HG03575 (cell line): ENCODE measurements at regions not wholly inside any gene's neighbourhood (a gene's known extent, or its start where the extent isn't known, plus 50 kb on each side); places are given as distances from the start of the nearest gene placed in this dataset.

Source experiments
- ATAC-seq: cut with Tn5 transposase; IDR thresholded peaks from one replicate; pipeline ENCODE4 v1.9.1; 2021; ENCODE audit not compliant: unreplicated experiment, insufficient number of reproducible peaks, low FRiP score; ENCODE audit errors: extremely low read depth

DNA sequence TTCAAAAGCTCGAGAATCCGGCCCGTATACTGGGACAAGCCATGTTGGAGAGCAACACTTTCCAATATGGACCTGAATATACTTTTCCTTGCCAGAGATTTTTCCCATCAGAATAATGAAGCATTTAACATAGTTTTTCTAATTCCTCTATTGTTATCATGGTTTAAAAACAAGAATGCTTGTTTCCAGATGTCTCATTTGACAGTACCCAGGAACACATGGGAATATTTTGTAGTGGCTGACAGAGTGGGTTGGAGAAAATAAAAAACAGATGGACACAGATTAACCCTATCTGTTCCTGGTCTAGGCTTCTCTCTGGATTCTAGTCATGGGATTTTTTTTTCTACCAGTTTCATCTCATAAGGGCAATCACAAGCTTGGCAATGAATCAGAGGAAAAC, 164.8 kb upstream of the CEP162 start:
- no peak for ATAC-seq

- ATAC-seq, result no peak
These were observed 163.4 kb upstream of the CEP162 start for GRCh38 chr6:84390851-84391250.

- ATAC-seq, result no peak
These were observed 162.9 kb upstream of the CEP162 start for GRCh38 chr6:84390334-84390733.

GRCh38 chr6:84379142-84379541, 151.7 kb upstream of the CEP162 start:
- no peak for ATAC-seq

GRCh38 chr6:84372290-84372689, 144.8 kb upstream of the CEP162 start:
- ATAC-seq, result no peak

DNA sequence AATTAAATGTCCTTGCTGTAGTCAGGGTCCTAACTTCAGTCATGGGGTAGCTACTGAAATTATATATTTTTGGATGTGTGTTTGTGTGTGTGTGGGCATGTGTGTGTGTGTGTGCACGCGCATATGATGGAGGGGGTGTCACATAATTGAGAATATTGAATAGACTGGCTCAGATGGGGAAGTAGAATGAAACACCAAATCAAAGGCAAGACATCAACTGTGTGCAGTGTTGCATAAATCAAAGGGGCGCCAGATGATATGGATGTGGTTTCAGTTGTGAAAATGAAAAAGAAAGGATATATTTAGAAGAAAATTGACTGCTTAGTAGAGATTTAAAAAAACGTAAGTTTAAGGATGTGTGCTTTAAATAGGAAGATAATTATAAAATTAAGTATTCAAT, 144.2 kb upstream of the CEP162 start:
- no peak for ATAC-seq

- ATAC-seq, result no peak
These were observed 134.9 kb upstream of the CEP162 start for GRCh38 chr6:84362193-84362821.

DNA sequence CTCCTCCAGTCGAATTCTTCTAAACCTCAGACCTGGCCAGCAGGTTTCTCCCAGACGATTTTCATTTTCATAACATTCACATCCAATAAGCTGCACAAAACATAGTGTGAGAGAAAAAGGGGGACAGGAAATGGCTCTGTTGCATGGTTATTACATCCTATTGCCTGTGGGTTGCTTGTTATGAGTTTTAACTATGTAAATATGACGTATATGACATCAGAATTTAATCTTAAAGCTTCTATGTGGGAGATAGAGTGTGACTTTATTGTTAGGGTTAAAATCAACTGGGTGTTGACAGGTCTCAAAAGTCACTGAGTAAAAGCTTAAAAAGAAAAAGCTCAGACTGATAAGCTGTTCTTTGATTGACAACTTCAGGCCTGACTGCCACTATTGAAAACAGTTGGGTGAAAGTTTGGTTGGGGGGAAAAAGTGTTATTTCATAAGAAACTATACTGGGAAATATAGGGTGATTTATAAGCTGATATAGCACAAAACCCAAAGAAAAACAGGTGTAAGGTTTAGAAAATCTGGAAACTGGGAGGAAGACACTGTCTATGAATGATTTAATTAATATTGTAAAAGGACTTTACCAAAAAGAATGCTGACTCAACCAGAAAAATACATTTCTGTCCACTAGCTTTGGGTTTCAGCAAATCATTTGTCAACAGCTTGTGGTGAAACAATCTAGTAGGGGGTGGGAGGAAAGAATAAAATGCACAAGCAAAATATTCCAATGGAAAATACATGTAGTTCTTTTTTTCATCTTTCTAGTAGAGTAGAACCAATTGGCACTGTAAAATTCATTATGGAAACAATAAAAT, 134.1 kb upstream of the CEP162 start:
- ATAC-seq, result no peak

- no peak for ATAC-seq
These were observed 132.6 kb upstream of the CEP162 start for GRCh38 chr6:84360039-84360438.

- ATAC-seq, result no peak
These were observed 131.1 kb upstream of the CEP162 start for GRCh38 chr6:84358581-84358980.

DNA sequence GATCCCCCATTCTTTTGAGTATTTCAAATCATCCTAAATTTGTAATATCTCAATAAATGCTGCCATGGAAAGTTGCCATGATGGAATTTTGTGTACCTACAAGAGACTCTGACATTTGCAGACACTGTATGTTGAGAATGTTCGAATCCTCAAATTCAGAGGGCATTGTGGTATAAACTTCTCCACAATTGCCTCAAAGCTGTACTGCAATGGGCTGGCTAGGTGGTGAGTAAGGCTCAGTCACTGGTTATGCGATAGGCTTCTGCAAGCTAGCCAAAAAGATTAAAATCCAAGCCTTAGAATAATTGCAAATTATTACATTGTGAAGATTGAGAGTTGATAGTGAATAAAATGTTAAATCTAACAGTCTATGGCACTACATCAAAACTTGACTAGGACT, 130.2 kb upstream of the CEP162 start:
- ATAC-seq, result no peak

DNA sequence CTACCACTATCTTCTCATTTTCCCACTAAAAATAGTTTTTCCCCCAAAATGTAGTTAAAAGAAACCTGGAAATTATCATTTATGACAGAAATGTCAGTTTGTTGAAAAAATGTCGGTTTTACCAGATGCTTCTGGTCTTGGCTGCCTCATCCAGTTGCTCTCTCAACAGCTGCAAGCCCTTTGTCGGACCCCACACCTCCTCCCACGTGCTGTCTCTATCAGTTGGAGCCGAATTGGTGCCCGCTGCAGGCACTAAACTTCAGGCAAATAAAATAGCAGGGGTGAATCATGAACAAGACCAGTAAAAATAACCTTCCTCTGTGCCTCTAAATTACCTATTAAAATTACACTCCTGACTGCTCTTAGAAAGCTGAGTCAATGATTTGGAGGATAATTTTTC, 129.5 kb upstream of the CEP162 start:
- no peak for ATAC-seq

DNA sequence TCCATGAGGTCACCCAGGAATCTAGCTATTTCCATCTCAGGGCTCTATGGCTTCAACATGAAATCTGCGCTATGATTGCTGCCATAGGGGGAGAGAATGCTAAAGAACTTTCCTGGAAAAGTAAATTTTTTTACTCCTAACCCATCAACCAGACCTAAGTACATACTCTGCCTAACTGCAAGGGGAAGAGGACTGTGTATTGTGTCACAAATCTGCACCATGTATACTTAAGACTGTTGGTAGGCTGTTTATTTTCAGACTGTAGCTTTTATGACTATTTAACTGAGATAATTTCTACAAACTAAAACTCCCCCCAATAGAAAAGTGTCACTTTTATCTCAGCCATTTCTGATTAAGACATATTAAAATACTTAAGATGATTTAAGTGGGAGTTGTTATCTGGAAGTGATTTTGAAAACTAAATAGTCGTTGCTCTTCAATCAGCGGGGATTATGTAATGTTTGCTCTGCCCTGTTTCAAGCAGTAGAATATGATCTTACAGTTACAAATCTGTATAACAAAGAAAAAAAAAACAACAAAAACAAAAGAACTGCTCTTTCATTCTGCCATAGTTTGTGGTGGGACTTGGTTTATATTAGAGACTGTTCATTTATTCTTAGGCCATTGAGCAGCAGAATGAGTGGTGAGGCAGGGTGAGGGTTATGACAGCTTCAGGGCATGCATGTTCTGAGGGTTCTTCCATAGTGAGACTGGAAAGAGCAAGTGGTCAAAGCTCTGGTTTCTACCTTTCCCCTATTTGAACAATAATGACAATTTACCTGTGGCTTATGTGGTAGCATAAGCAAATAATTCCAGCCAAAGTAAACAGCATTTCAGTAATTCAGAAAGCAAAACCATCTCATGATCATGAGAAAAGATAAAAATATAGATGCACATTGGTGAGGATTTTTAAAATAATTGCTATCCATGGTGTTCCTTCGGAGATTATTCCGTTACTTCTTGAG, 126.3 kb upstream of the CEP162 start:
- ATAC-seq, result no peak

GRCh38 chr6:84350397-84350796, 123.0 kb upstream of the CEP162 start:
- ATAC-seq, result no peak

- ATAC-seq, result no peak
These were observed 122.1 kb upstream of the CEP162 start for GRCh38 chr6:84349542-84349941.

DNA sequence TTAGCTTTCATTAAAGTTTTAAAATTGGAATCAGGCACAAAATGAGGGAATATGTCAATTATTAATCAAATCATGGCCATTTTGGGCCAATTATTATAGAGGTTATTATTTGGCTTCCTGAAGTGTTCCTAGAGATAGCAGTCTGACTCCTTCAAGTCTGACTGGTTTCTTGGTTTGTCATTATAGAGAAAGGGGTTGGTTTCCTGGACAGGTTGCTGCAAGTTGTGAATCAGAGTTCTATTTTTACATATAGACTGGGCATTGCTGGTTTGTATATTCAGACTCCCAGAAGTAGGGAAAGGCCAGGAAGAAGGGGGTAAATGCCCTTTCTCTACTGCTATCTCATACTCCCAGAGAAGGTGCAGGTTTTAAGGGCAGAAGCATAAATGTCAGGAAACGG, 121.4 kb upstream of the CEP162 start:
- no peak for ATAC-seq

DNA sequence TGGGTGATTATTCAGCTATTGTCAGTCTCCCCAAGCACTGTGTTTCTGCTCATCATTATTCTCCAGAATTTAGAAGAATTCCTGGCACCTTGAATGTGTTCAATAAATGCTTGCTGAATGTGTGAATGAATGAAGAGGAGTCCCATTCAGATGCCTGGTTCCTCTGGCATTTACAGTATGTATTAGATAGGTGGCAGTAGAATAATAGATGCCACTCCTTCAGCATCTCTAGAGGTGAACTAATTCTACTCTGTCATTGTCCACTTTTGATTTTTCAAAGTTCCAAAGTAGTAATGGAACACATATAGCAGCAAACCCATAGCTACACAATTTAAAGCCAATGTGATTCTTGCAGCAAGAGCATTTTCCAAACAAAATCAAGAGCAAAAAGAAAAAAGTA, 118.9 kb upstream of the CEP162 start:
- ATAC-seq, result no peak

DNA sequence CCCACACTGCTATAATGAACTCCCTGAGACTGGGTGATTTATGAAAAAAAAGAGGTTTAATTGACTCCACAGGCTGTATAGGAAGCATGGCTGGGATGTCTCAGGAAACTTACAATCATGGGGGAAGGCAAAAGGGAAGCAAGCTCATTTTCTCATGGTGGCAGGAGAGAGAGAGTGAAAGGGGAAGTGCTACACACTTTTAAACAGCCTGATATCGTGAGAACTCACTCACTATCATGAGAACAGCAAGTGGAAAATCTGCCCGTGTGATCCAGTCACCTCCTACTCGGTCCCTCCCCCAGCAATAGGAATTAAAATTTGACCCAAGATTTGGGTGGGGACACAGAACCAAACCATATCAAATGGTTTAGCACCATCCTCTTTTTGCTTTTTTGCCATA, 116.6 kb upstream of the CEP162 start:
- no peak for ATAC-seq

GRCh38 chr6:84340422-84340821, 113.0 kb upstream of the CEP162 start:
- no peak for ATAC-seq

- ATAC-seq, result no peak
These were observed 106.4 kb upstream of the CEP162 start for GRCh38 chr6:84333842-84334241.
